OCI-LY7 (cell line): ENCODE measurements at regions not wholly inside any gene's neighbourhood (a gene's known extent, or its start where the extent isn't known, plus 50 kb on each side); places are given as distances from the start of the nearest gene placed in this dataset.

Experiments used
- BruUV-seq: library from RNA; stranded (reverse); fragments of 400-500 nt; replicated peaks from 2 replicates; lab custom pipeline; 2021; lab: Mats Ljungman, UMichigan
- CTCF ChIA-PET: fragments of 300-600 bp; sonication (Branson Sonifier 250); formaldehyde crosslinking; loops from one replicate; lab custom pipeline; 2022; ENCODE audit warnings: antibody characterized with exemption; ENCODE audit not compliant: unreplicated experiment; lab: Charles Lee
- POLR2A ChIA-PET: fragments of 300-600 bp; sonication (Branson Sonifier 250); formaldehyde crosslinking; loops from one replicate; lab custom pipeline; 2022; ENCODE audit warnings: antibody characterized with exemption; lab: Charles Lee
- DNase-seq: peaks from one replicate; pipeline ENCODE4 v3.0.0-alpha.2; 2015; ENCODE audit warnings: low spot score
- H2AFZ ChIP-seq: fragments of 200-600 bp; sonication (generic), shearing (Covaris generic); 2 replicates; pipeline ENCODE4 v1.6.1; 2014; ENCODE audit warnings: mild to moderate bottlenecking, antibody characterized with exemption, low read length, moderate library complexity
- H3K27ac ChIP-seq: fragments of 200-600 bp; sonication (generic); 2 replicates; pipeline ENCODE4 v1.5.1; 2014; ENCODE audit warnings: mixed run types, low read depth, mild to moderate bottlenecking, moderate library complexity, low read length, inconsistent platforms; ENCODE audit not compliant: poor library complexity, severe bottlenecking
- H3K36me3 ChIP-seq: fragments of 200-600 bp; sonication (generic); 2 replicates; pipeline ENCODE4 v1.6.1; 2014; ENCODE audit warnings: mild to moderate bottlenecking, antibody characterized with exemption, low read length, moderate library complexity, mixed read lengths; ENCODE audit not compliant: insufficient read depth
- H3K4me1 ChIP-seq: fragments of 200-600 bp; sonication (generic); 2 replicates; pipeline ENCODE4 v1.5.1; 2014; ENCODE audit warnings: mild to moderate bottlenecking, low read length; ENCODE audit not compliant: insufficient read depth, poor library complexity, severe bottlenecking
- H3K4me2 ChIP-seq: fragments of 200-600 bp; sonication (generic); 2 replicates; pipeline ENCODE4 v1.6.1; 2014; ENCODE audit warnings: mild to moderate bottlenecking, low read length
- H3K4me3 ChIP-seq: fragments of 200-600 bp; sonication (generic); 2 replicates; pipeline ENCODE4 v1.5.1; 2014; ENCODE audit warnings: mild to moderate bottlenecking, low read depth, low read length; ENCODE audit not compliant: poor library complexity, severe bottlenecking
- H3K79me2 ChIP-seq: fragments of 200-600 bp; sonication (generic); 2 replicates; pipeline ENCODE4 v1.6.1; 2016; ENCODE audit warnings: low read depth, mild to moderate bottlenecking, low read length, moderate library complexity, mixed read lengths; ENCODE audit not compliant: insufficient read depth
- H3K9me2 ChIP-seq: fragments of 200-600 bp; sonication (generic); 2 replicates; pipeline ENCODE4 v1.6.1; 2016; ENCODE audit warnings: mild to moderate bottlenecking, low read length, mixed read lengths; ENCODE audit not compliant: insufficient read depth
- H3K9me3 ChIP-seq: fragments of 200-600 bp; sonication (generic); 2 replicates; pipeline ENCODE4 v1.6.1; 2014; ENCODE audit warnings: mild to moderate bottlenecking, mixed run types, low read length, mixed read lengths
- H4K20me1 ChIP-seq: fragments of 200-600 bp; sonication (generic); 2 replicates; pipeline ENCODE4 v1.6.1; 2014; ENCODE audit warnings: mild to moderate bottlenecking, antibody characterized with exemption, low read length, moderate library complexity, mixed read lengths; ENCODE audit not compliant: insufficient read depth
- EZH2phosphoT487 ChIP-seq: fragments of 200-600 bp; sonication (generic); IDR thresholded peaks from 2 replicates; pipeline ENCODE4 v1.6.1; 2018; ENCODE audit warnings: low read depth, borderline replicate concordance, mild to moderate bottlenecking, mixed run types, antibody characterized with exemption, low read length, moderate library complexity, mixed read lengths
- intact Hi-C: fragments of 100-400 bp; cut with micrococcal nuclease; formaldehyde crosslinking; loops from one replicate; pipeline ENCODE4 v1.10.0; 2022; ENCODE audit not compliant: unreplicated experiment
- TF ChIP-seq, protein P1 (sequence below): fragments of 200-600 bp; sonication (generic); conservative IDR thresholded peaks from 2 replicates; pipeline ENCODE4 v1.5.1; 2014; ENCODE audit warnings: mild to moderate bottlenecking, antibody characterized with exemption, low read length, moderate library complexity, mixed read lengths

DNA sequence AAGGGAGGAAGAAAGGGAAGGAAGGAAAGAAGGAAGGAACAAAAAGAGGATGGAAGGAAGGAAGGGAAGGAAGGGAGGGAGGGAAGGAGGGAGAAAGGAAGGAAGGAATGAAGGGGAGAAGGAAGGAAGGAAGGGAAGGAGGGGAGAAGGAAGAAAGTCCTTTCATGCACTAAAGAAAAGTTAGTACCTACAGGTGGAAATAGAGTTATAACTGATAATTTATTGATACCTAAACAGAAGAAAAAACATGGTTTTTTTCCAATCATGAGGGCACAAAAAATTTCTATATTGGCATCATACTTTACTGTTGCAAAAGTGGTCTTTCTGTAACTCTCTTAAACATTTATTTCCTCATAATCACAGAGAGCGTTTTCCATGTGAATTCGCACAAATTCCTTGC, 659.4 kb downstream of the MAFB start:
- H3K36me3 ChIP-seq = no peaks in the 10 kb centered on the region
- no peak overlapping the region for H3K4me2 ChIP-seq
- no TSS peak for BruUV-seq
- intact Hi-C loops = no loop called here
- TF ChIP-seq EZH2phosphoT487 = no peak
- TF ChIP-seq, protein P1, sequence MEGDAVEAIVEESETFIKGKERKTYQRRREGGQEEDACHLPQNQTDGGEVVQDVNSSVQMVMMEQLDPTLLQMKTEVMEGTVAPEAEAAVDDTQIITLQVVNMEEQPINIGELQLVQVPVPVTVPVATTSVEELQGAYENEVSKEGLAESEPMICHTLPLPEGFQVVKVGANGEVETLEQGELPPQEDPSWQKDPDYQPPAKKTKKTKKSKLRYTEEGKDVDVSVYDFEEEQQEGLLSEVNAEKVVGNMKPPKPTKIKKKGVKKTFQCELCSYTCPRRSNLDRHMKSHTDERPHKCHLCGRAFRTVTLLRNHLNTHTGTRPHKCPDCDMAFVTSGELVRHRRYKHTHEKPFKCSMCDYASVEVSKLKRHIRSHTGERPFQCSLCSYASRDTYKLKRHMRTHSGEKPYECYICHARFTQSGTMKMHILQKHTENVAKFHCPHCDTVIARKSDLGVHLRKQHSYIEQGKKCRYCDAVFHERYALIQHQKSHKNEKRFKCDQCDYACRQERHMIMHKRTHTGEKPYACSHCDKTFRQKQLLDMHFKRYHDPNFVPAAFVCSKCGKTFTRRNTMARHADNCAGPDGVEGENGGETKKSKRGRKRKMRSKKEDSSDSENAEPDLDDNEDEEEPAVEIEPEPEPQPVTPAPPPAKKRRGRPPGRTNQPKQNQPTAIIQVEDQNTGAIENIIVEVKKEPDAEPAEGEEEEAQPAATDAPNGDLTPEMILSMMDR = no peak
- no peaks in the 10 kb centered on the region for H4K20me1 ChIP-seq
- no peaks in the 10 kb centered on the region for H3K4me1 ChIP-seq
- DNase-seq = no peak
- H3K9me2 ChIP-seq = no peaks in the 10 kb centered on the region
- ChIA-PET CTCF (interaction anchor here (0.6 kb wide), 1 partner anchor 38 kb away, joined by 3 read pairs; no protein-coding TSS in a partner anchor), POLR2A (no interaction called here)
- H2AFZ ChIP-seq = no peak overlapping the region
- H3K27ac ChIP-seq = no peak overlapping the region
- no peak overlapping the region for H3K4me3 ChIP-seq
- H3K9me3 ChIP-seq = no peaks in the 10 kb centered on the region
- H3K79me2 ChIP-seq = no peaks in the 10 kb centered on the region

DNA sequence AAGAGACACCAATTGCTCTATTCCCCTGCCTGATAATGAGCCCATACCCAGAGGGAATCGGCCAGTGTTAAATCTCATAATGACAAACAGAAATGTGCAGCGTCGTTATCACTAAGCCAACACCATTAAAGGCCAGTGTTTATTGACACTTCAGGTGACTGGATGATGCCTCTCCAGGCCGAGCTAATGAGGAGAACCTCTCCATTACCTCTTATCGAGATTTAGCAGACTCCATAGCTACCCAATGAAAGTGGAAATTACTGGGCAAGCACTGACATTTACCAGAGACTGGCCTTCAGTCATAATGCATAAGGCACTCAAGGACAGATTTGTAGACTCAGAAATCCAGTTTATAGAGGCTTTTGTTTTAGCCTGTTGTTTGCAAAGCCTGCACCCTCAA, 669.5 kb downstream of the MAFB start:
- DNase-seq = no peak
- Histone ChIP-seq H4K20me1 (no peaks in the 10 kb centered on the region), H3K79me2 (no peaks in the 10 kb centered on the region), H3K4me1 (no peaks in the 10 kb centered on the region), H3K27ac (no peak overlapping the region), H3K36me3 (no peaks in the 10 kb centered on the region), H3K4me2 (no peak overlapping the region), H3K4me3 (no peak overlapping the region), H3K9me3 (no peaks in the 10 kb centered on the region), H3K9me2 (no peaks in the 10 kb centered on the region), H2AFZ (no peak overlapping the region)
- TF ChIP-seq EZH2phosphoT487 = no peak
- TF ChIP-seq, protein P1 = no peak
- CTCF ChIA-PET = no interaction called here
- POLR2A ChIA-PET = no interaction called here
- no TSS peak for BruUV-seq
- intact Hi-C loops = no loop called here

DNA sequence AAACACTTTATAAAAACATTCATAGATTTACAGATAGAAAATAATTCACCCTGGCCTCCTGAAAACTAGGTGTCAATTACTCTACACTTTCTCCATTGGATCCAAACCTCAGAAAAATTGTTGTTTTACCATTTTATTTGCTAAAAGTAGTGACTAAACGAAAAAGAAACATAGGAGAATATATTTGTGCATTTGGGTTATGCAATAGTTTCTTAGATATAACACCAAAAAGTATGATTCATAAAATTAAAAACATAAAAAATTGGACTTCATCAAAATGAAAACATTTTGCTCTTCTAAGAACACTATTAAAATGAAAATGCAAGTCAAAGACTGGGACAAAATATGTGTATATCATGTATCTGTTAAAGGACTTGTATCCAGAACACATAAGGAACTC, 671.3 kb downstream of the MAFB start:
- H3K27ac ChIP-seq = no peak overlapping the region
- H4K20me1 ChIP-seq = no peaks in the 10 kb centered on the region
- POLR2A ChIA-PET = no interaction called here
- H3K4me1 ChIP-seq = no peaks in the 10 kb centered on the region
- CTCF ChIA-PET = no interaction called here
- H3K4me2 ChIP-seq = no peak overlapping the region
- BruUV-seq = no TSS peak
- DNase-seq = no peak
- H3K4me3 ChIP-seq = no peak overlapping the region
- no peaks in the 10 kb centered on the region for H3K36me3 ChIP-seq
- no peak overlapping the region for H2AFZ ChIP-seq
- H3K79me2 ChIP-seq = no peaks in the 10 kb centered on the region
- intact Hi-C loops = no loop called here
- H3K9me3 ChIP-seq = no peaks in the 10 kb centered on the region
- TF ChIP-seq, protein P1 = no peak
- TF ChIP-seq EZH2phosphoT487 = no peak
- no peaks in the 10 kb centered on the region for H3K9me2 ChIP-seq
